A549 (cell line): ENCODE measurements at regions not wholly inside any gene's neighbourhood (a gene's known extent, or its start where the extent isn't known, plus 50 kb on each side); places are given as distances from the start of the nearest gene placed in this dataset.

Source experiments
- ATAC-seq, 2 experiments: fragments of 200-7000 bp in 1 of 2; fragments of >200 bp in 1 of 2; cut with Nextera tagmentation in 1 of 2; cut with Tn5 transposase in 1 of 2; 3 replicates each; pipeline versions ENCODE4 v1.8.0 to v1.9.1; 2018 to 2020; ENCODE audit warnings: mild to moderate bottlenecking in 1 of 2, moderate library complexity in 1 of 2
- CTCF ChIA-PET: fragments of 300-600 bp; sonication (Branson Sonifier 250); formaldehyde crosslinking; extraction: SDS; loops from one replicate; lab custom pipeline; 2021; ENCODE audit warnings: antibody characterized with exemption, inconsistent platforms; lab: Yijun Ruan, JAX
- POLR2A ChIA-PET: fragments of 350-600 bp; formaldehyde crosslinking; extraction: SDS; loops from one replicate; lab custom pipeline; 2021; ENCODE audit warnings: antibody characterized with exemption, inconsistent platforms; lab: Yijun Ruan, JAX
- DNase-seq, 2 experiments: peaks; one replicate each; pipeline versions ENCODE4 v3.0.0 to v3.0.0-alpha.2; 2011 to 2016; ENCODE audit warnings: low read depth in 1 of 2, low spot score in 1 of 2
- FAIRE-seq: peaks from 2 replicates; lab custom pipeline; 2011; peaks lifted over from hg19 to GRCh38; lab: Jason Lieb, UNC
- H3K27ac ChIP-seq, 2 experiments: fragments of >200 bp; sonication (Bioruptor Twin); formaldehyde crosslinking; 3 replicates each; pipeline ENCODE4 v1.5.1; 2016 to 2017
- H3K4me1 ChIP-seq: fragments of >200 bp; sonication (Bioruptor Twin); formaldehyde crosslinking; 3 replicates; pipeline ENCODE4 v1.6.1; 2016
- H3K4me2 ChIP-seq: fragments of >200 bp; sonication (Bioruptor Twin); formaldehyde crosslinking; 3 replicates; pipeline ENCODE4 v1.6.1; 2016
- H3K4me3 ChIP-seq: fragments of >200 bp; sonication (Bioruptor Twin); formaldehyde crosslinking; 3 replicates; pipeline ENCODE4 v1.5.1; 2016
- H3K9me3 ChIP-seq: fragments of >200 bp; sonication (Bioruptor Twin); formaldehyde crosslinking; 3 replicates; pipeline ENCODE4 v1.6.1; 2016
- BHLHE40 ChIP-seq: IDR thresholded peaks from 2 replicates; pipeline ENCODE4 v1.6.1; 2012; ENCODE audit warnings: low read depth, low read length, inconsistent platforms
- CEBPB ChIP-seq, 2 experiments: fragments of >200 bp in 1 of 2; sonication (Bioruptor Twin) in 1 of 2; formaldehyde crosslinking in 1 of 2; IDR thresholded peaks; 2 replicates each; pipeline ENCODE4 v1.6.1; 2012 to 2016
- CHD2 ChIP-seq: fragments of 150-350 bp; IDR thresholded peaks from 2 replicates; pipeline ENCODE4 v1.6.1; 2014; ENCODE audit warnings: low read length; ENCODE audit not compliant: partially characterized antibody
- CHD4 ChIP-seq: fragments of 200-600 bp; sonication (generic); IDR thresholded peaks from 2 replicates; pipeline ENCODE4 v1.6.1; 2016; ENCODE audit warnings: antibody characterized with exemption, mild to moderate bottlenecking, borderline replicate concordance
- CTCF ChIP-seq: fragments of >200 bp; sonication (Bioruptor Twin); formaldehyde crosslinking; IDR thresholded peaks from 3 replicates; pipeline ENCODE4 v1.5.1; 2016
- E2F6 ChIP-seq: IDR thresholded peaks from 2 replicates; pipeline ENCODE4 v1.6.1; 2012; ENCODE audit warnings: low read depth, borderline replicate concordance
- EHMT2 ChIP-seq: fragments of 200-600 bp; sonication (generic); IDR thresholded peaks from 2 replicates; pipeline ENCODE4 v1.6.1; 2016; ENCODE audit warnings: antibody characterized with exemption, low read depth, mild to moderate bottlenecking, moderate library complexity
- EP300 ChIP-seq, 2 experiments: fragments of >200 bp; sonication (Bioruptor Twin); formaldehyde crosslinking; IDR thresholded peaks; 2 replicates in 1 of 2; 3 replicates in 1 of 2; pipeline ENCODE4 v1.6.1; 2016 to 2017
- FOSB ChIP-seq: fragments of 250-450 bp; sonication (Bioruptor Pico); IDR thresholded peaks from 2 replicates; pipeline ENCODE4 v1.5.0; 2020; ENCODE audit warnings: mild to moderate bottlenecking, moderate library complexity
- FOSL2 ChIP-seq, 2 experiments: fragments of 450-650 bp in 1 of 2; fragments of >200 bp in 1 of 2; sonication (Bioruptor Twin) in 1 of 2; formaldehyde crosslinking; IDR thresholded peaks; 2 replicates each; pipeline versions ENCODE4 v1.5.0 to v1.6.1; 2016 to 2020; ENCODE audit warnings: mild to moderate bottlenecking in 1 of 2, moderate library complexity in 1 of 2
- HOXB13 ChIP-seq: fragments of 250-450 bp; sonication (Bioruptor Pico); IDR thresholded peaks from 2 replicates; pipeline ENCODE4 v1.5.0; 2020; ENCODE audit warnings: low read depth, mild to moderate bottlenecking, moderate library complexity
- JUNB ChIP-seq: fragments of >200 bp; sonication (Bioruptor Twin); formaldehyde crosslinking; IDR thresholded peaks from 2 replicates; pipeline ENCODE4 v1.6.1; 2016
- KDM1A ChIP-seq: fragments of 200-600 bp; sonication (generic); IDR thresholded peaks from 2 replicates; pipeline ENCODE4 v1.6.1; 2016; ENCODE audit warnings: low read depth, mild to moderate bottlenecking
- KDM5A ChIP-seq: fragments of 200-600 bp; sonication (generic); IDR thresholded peaks from 2 replicates; pipeline ENCODE4 v1.6.1; 2016; ENCODE audit warnings: antibody characterized with exemption, mild to moderate bottlenecking
- MYC ChIP-seq: IDR thresholded peaks from 2 replicates; pipeline ENCODE4 v1.6.1; 2012; ENCODE audit warnings: mild to moderate bottlenecking, inconsistent platforms, low read length, improper control_type of control experiment, borderline replicate concordance
- NFE2L2 ChIP-seq: fragments of 150-350 bp; conservative IDR thresholded peaks from 2 replicates; pipeline ENCODE4 v1.6.1; 2014; ENCODE audit warnings: low read length
- NR3C1 ChIP-seq: fragments of >200 bp; sonication (Bioruptor Twin); formaldehyde crosslinking; IDR thresholded peaks from 3 replicates; pipeline ENCODE4 v1.6.1; 2017
- PHF8 ChIP-seq: fragments of 200-600 bp; sonication (generic); IDR thresholded peaks from 2 replicates; pipeline ENCODE4 v1.6.1; 2016; ENCODE audit warnings: low read depth, mild to moderate bottlenecking, antibody characterized with exemption, moderate library complexity, borderline replicate concordance
- RAD21 ChIP-seq, 2 experiments: fragments of >200 bp in 1 of 2; sonication (Bioruptor Twin) in 1 of 2; formaldehyde crosslinking in 1 of 2; IDR thresholded peaks in 1 of 2; conservative IDR thresholded peaks in 1 of 2; 2 replicates in 1 of 2; 3 replicates in 1 of 2; pipeline ENCODE4 v1.6.1; 2012 to 2018; ENCODE audit warnings: inconsistent platforms in 1 of 2
- REST ChIP-seq: fragments of 200-600 bp; sonication (generic); IDR thresholded peaks from 2 replicates; pipeline ENCODE4 v1.6.1; 2016; ENCODE audit warnings: antibody characterized with exemption, mild to moderate bottlenecking, moderate library complexity
- RFX5 ChIP-seq: fragments of 450-650 bp; IDR thresholded peaks from 2 replicates; pipeline ENCODE4 v1.7.1; 2014; ENCODE audit warnings: antibody characterized with exemption, mild to moderate bottlenecking, moderate library complexity
- SREBF2 ChIP-seq: fragments of 450-650 bp; IDR thresholded peaks from 2 replicates; pipeline ENCODE4 v1.6.1; 2014; ENCODE audit warnings: mild to moderate bottlenecking, moderate library complexity
- TP53 ChIP-seq: fragments of 250-450 bp; sonication (Bioruptor Pico); IDR thresholded peaks from 2 replicates; pipeline ENCODE4 v1.5.0; 2021; ENCODE audit warnings: mild to moderate bottlenecking, moderate library complexity
- ZNF302 ChIP-seq: fragments of 250-450 bp; sonication (Bioruptor Pico); IDR thresholded peaks from 2 replicates; pipeline ENCODE4 v1.9.0; 2021; ENCODE audit warnings: inconsistent platforms, mild to moderate bottlenecking, moderate library complexity
- WGBS: methylation state at CpG from one replicate; pipeline ENCODE4 v1.1.6; 2017; ENCODE audit errors: missing lambda C conversion rate; 5-methylcytosine and 5-hydroxymethylcytosine counted together
- TF ChIP-seq, protein P1 (sequence below): IDR thresholded peaks from 2 replicates; pipeline ENCODE4 v1.6.1; 2012

DNA sequence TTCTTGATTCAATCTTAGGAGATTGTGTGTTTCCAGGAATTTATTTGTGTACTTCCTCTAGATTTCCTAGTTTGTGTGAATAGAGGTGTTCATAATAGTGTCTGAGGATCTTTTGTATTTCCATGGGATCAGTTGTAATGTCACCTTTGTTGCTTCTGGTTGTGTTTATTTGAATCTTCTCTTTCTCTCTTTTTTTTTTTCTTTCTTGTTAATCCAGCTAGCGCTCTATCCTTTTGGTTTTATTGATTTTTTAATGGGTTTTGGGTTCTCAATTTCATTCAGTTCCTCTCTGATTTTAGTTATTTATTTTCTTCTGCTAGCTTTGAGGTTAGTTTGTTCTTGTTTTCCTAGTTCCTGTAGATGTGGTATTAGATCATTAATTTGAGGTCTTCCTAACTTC lies 242.5 kb downstream of the SEC23A start:
- ChIA-PET CTCF (interaction anchor here (0.6 kb wide), 1 partner anchor 851 kb away, joined by 3 read pairs; no protein-coding TSS in a partner anchor), POLR2A (no interaction called here)
- WGBS: 24% methylated on average over 1 of the region's 1 CpG
- no peak for DNase-seq
- Histone ChIP-seq H3K4me1 (no peaks in the 10 kb centered on the region), H3K9me3 (no peaks in the 10 kb centered on the region), H3K4me3 (no peak overlapping the region), H3K4me2 (no peak overlapping the region), H3K27ac (no peak overlapping the region)
- no peak for FAIRE-seq
- TF ChIP-seq SREBF2: no peak
- TF ChIP-seq, protein P1, sequence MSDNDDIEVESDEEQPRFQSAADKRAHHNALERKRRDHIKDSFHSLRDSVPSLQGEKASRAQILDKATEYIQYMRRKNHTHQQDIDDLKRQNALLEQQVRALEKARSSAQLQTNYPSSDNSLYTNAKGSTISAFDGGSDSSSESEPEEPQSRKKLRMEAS: no peak
- ATAC-seq: no peak

- Histone ChIP-seq H3K27ac (no peak overlapping the region), H3K4me3 (no peak overlapping the region), H3K4me1 (no peaks in the 10 kb centered on the region), H3K9me3 (no peaks in the 10 kb centered on the region), H3K4me2 (no peak overlapping the region)
- CTCF ChIA-PET: no interaction called here
- ATAC-seq: no peak
- no peak for FAIRE-seq
- POLR2A ChIA-PET: no interaction called here
- no peak for DNase-seq
- no peak for TF ChIP-seq MYC
- TF ChIP-seq E2F6: no peak
- no peak for TF ChIP-seq RAD21 (conservative IDR thresholded peaks at IDR 0.05 in 1 of 2, IDR thresholded peaks at IDR 0.05 in 1 of 2)
- TF ChIP-seq NFE2L2: no peak
- no peak for TF ChIP-seq JUNB
- no peak for TF ChIP-seq ZNF302
- TF ChIP-seq BHLHE40: no peak
- no peak for TF ChIP-seq EP300 (IDR thresholded peaks at IDR 0.05)
- TF ChIP-seq FOSL2 (IDR thresholded peaks at IDR 0.05): no peak
- no peak for TF ChIP-seq FOSL2 (CRISPR knock-in tag; IDR thresholded peaks at IDR 0.05)
- no peak for TF ChIP-seq KDM5A
- TF ChIP-seq CTCF: no peak
- no peak for TF ChIP-seq CHD4
- no peak for TF ChIP-seq EHMT2
- TF ChIP-seq KDM1A: no peak
These were observed 246.2 kb downstream of the SEC23A start for GRCh38 chr14:38856798-38857197.

GRCh38 chr14:38855513-38855912 lies 247.5 kb downstream of the SEC23A start:
- Histone ChIP-seq H3K4me2 (no peak overlapping the region), H3K9me3 (no peaks in the 10 kb centered on the region)
- no peak for DNase-seq
- no peak for FAIRE-seq
- no peak for TF ChIP-seq EP300 (IDR thresholded peaks at IDR 0.05)
- no peak for TF ChIP-seq NR3C1
- TF ChIP-seq TP53: no peak
- no peak for TF ChIP-seq FOSB (CRISPR knock-in tag)
- TF ChIP-seq ZNF302: no peak
- TF ChIP-seq E2F6: no peak
- no peak for TF ChIP-seq REST
- no peak for TF ChIP-seq CEBPB (IDR thresholded peaks at IDR 0.05)
- TF ChIP-seq CHD2: no peak
- no peak for TF ChIP-seq HOXB13
- TF ChIP-seq RFX5: no peak
- TF ChIP-seq SREBF2: no peak
- TF ChIP-seq FOSL2 (IDR thresholded peaks at IDR 0.05): no peak
- no peak for TF ChIP-seq FOSL2 (CRISPR knock-in tag; IDR thresholded peaks at IDR 0.05)
- no peak for TF ChIP-seq PHF8
- TF ChIP-seq, all 56 proteins: peak for 0
- 3% methylated on average over 2 of the region's 2 CpGs for WGBS
- ChIA-PET CTCF (interaction anchor here (0.8 to 1.4 kb wide), 2 partner anchors 10 to 12 kb away, joined by 4 to 8 read pairs; no protein-coding TSS in a partner anchor), POLR2A (no interaction called here)
- no peak overlapping the region for H3K4me3 ChIP-seq
- no peaks in the 10 kb centered on the region for H3K4me1 ChIP-seq
- no peak for ATAC-seq
- no peak overlapping the region for H3K27ac ChIP-seq
